Left cardiac atrium (tissue), 4 donors: ENCODE measurements at regions not wholly inside any gene's neighbourhood (a gene's known extent, or its start where the extent isn't known, plus 50 kb on each side); places are given as distances from the start of the nearest gene placed in this dataset.
A peak's percentile ranks its signal among the peaks of the same experiment; 100 is the strongest.

Experiments
- ATAC-seq, 2 donors: fragments of 200-7000 bp; cut with Tn5 transposase; one replicate each; pipeline ENCODE4 v1.9.1; 2020; ENCODE audit warnings: mild to moderate bottlenecking in 2 of 2, moderate library complexity in 2 of 2
- DNase-seq: peaks from one replicate; pipeline ENCODE4 v3.0.0-alpha.2; 2020
- intact Hi-C, 2 donors: fragments of 100-400 bp; cut with DNase I; formaldehyde crosslinking; loops; one replicate each; pipeline versions ENCODE4 v1.14.1 to v1.15.1; 2022 to 2023
- donor health status: DM: no; HTN: yes; CAD: no.
- donor health status: DM: no; HTN: yes; CAD: no; lungs with severe emphysema.
- donor health status: DM: yes; HTN: yes; CAD: no.
- donor health status: Dilated cardiomyopathy.

DNA sequence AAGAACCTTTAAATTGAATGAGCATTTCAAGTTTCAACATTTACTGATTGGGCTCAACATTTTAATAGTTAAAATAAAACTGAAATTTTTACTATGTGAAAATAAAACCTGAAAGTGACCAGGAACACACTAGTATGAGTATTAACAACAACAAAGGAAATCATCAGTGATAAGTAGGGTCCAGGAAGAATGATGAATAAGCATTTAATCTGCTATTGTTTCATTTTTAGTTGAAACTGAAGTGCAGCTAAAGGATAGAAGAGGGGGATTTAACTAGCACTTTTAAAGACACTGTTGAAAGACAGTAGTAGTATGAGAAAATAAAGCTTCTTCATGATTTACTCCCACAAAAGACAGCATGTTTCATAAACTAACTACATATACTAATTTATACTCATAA is 250.9 kb upstream of the IPO5 start:
- DNase-seq (no peak), ATAC-seq (no peak)
- intact Hi-C loops: no loop called here

DNA sequence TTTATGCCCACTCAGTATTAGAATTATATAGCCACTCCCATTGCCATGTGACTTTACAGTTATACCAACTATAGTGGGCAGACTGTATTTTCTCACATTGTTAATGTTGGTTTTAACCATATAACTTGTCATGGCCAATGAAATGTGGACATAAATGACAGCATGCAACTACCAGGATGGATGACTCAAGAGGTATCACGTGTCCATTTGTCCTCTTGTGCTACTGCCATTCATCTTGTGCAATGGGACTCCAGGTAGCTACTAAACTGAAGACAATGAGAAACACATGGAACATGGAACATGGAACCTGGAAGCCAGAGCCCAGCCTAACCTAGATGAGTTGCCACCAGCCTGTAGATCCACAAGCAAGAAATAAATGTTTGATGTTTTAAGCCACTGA is 242.7 kb upstream of the IPO5 start:
- DNase-seq (no peak), ATAC-seq (no peak)
- intact Hi-C loops: no loop called here

DNA sequence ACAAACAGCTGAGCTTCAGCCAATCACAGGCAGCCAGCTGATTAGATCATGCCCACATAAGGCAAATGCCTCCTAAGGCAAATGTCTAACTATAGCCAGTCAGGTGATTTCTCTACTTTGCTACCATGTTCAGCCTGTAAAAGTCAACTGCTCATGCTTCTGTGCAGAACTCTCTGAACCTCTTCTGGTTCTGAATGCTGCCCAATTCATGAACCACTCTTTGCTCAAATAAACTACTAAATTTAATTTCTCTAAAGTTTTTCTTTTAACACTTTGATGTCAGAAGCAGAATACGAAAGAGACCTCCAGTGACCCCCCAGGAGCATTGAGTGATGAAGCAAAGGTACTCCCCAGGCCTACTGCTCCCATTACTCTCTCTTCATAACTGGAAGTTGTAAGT is 240.7 kb upstream of the IPO5 start:
- intact Hi-C loops: no loop called here
- DNase-seq (no peak), ATAC-seq (no peak)

DNA sequence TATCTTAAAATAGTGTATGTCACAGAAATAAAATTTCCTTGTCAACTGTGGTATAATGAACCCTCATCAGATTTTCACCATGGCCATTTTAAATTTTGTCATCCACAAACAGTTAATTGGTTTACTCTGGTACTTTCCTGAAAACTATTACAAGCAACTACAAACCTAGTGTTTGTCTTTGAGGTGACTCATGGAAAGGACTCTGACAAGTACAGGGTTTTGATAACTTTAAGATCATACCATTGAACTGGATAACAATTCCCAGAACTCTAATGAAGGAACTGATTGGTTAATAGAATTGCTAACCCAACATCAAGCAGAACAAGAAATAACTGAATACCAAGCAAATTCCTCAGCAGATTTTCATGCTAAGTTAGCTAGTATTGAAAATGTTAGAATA is 237.7 kb upstream of the IPO5 start:
- DNase-seq (no peak), ATAC-seq (no peak)
- intact Hi-C loops: no loop called here

DNA sequence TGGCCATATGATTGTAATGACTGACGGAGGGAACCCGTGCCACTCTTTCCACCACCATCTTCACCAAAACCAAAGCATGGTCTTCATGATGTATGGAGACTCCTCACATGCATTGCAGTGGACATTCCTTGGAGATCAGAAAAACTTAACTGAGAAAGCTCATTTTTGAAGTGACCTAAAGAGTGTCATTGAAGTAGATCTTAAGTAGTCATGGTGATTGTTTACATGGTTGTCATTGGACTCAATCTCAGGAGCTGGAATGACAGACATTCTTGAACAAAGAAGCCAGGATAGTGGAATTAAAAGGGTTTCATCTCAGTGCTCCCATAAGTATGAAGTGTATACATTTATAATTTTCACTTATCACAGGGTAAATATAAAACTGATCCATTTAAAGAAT is 236.7 kb upstream of the IPO5 start:
- DNase-seq (no peak), ATAC-seq (no peak)
- intact Hi-C loops: no loop called here

DNA sequence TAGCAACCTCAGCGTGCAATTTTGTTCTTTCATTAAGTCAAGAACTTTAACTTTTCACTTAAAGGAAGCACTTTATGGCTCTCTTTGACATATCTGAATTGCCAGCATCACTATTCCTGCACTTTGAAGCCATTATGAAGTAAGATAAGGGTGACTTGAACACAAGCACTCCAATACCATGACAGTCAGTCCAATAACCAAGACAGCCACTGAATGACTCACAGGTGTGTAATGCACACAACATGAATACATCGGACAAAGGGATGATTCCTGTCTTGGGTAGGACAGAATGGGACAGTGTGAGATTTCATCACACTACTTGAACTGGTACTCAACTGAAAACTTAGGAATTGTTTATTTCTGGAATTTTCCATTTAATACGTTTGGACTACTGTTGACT is 233.7 kb upstream of the IPO5 start:
- DNase-seq (no peak), ATAC-seq (no peak)
- intact Hi-C loops: no loop called here

DNA sequence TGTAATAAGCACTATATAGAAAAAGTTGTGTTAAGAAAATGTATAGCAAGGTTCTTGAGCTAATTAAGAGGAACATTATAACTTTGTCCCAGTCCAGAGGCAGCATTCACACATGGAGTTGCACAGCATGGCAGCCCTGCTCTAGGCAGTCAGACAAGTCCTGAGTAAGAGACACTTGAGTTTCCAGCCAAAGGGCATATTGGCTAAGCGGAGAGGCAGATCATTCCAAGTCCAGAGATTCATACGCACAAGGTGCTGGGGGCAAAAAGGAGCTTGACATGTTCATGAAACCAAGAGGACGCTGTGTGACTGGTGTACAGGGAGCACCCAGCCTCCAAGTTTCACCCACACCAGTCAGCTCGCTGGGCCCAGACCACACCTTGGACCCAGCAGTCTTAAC is 232.6 kb upstream of the IPO5 start:
- DNase-seq (no peak), ATAC-seq (no peak)
- intact Hi-C loops: no loop called here

DNA sequence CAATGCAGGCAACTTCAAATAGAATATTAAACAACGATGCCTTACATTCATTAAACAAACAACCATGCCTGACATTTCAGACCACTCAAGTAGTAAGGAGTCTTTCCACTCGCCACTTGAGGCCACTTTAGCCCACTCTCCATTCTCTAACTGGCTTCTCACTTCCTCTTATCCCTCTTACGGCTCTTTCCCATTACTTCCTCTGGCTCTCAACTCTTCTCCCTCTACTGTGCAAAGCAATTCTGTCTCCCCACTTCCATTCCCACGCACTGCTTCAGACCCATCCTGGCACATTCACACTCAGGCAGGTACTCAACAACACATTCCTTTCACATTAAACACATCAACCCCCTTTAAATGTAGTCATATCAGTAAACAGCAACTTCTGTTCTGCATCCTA is 229.8 kb upstream of the IPO5 start:
- intact Hi-C loops: no loop called here

DNA sequence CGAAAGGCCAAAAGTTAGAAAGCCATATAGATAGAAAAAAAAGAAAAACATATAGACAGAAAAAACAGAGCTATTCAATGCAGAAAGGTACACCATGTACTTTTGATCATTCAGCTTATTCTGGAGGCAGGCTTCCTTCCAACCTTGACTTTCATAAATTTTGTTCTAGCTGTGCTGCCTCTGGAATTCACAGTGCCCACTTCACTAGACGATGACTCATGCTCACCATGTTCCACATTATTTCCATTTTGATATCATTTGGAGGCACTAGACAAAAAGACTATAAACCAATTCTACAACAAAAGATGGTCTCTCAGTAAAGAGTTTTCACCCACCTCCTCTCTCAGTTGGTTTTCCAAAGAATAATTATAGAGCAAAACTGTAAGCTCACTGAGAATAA is 229.0 kb upstream of the IPO5 start:
- ATAC-seq: peak in 1 of 2 donors; percentile 25
- no peak for DNase-seq
- intact Hi-C loops: no loop called here

More for the DNA sequence above, 229.8 kb upstream of the IPO5 start:
- ATAC-seq (peak in 1 of 2 donors; percentile 59), DNase-seq (no peak)

DNA sequence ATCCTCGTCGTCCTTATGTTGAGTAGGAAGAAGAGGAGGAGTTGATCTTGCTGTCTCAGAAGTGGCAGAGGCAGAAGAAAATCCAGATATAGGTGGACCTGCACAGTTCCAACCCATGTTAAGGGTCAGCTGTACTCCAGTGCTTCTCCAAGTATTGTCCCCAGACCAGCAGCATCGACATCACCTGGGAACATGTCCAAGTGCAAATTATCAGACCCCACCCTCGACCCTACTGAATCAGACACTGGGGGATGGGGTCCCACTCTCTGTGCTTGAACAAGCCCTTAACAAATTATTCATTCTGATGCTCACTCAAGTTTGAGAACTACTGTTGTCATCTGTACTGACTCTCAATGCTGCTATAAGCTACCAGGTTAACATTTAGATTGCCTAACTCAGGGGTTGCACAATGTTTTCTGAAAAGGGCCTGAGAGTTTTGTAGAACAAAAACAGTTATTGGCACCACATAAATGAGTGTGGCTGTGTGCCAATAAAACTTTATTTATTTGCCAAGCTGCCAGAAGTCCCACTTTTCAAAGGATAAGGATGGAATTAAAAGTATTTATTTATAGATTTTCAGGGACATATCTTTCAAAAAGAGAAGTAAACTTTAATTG is 226.7 kb upstream of the IPO5 start:
- intact Hi-C loops: no loop called here
- peak; percentile 53 to 66 for ATAC-seq

DNA sequence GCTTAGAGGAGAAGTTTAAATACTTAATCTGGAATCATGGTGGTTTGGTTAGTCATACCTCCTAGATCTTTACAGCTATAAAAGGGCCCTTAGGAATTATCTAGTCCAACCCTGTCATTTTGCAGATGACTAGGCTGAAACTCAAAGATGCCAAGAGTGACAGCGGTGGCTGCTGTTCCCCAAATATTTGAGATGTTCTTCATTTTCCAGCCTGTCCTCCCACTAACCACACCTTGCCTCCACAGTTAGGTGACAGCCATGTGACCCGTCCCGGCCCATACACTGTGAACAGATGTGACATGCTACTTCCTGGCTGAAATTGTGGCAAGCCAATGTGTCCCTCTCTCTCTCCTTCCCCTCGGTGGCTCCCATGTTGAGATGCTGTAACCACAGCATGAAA is 225.5 kb upstream of the IPO5 start:
- intact Hi-C loops: no loop called here
- ATAC-seq: no peak
- no peak for DNase-seq

More for the DNA sequence above, 226.7 kb upstream of the IPO5 start:
- DNase-seq: no peak

DNA sequence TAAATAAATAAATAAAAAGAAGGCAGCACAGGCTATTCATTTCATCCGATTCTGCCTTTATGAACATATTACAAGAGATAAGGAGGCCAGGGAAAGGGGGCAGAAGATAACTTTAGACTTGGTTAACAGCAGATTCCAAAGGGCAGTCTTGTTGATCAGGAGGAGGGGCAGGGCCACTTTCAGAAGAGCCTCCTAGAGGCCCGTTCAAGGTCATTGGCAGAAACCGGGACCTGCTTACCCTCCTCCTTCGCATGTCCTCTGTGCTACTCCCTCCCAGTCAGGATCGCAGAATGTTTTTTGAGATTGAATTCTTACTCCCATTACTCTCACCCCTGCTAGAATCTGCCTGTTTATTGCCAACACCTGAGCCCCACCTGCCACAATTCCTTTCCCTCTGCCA is 217.0 kb upstream of the IPO5 start:
- DNase-seq (no peak), ATAC-seq (no peak)
- intact Hi-C loops: no loop called here

DNA sequence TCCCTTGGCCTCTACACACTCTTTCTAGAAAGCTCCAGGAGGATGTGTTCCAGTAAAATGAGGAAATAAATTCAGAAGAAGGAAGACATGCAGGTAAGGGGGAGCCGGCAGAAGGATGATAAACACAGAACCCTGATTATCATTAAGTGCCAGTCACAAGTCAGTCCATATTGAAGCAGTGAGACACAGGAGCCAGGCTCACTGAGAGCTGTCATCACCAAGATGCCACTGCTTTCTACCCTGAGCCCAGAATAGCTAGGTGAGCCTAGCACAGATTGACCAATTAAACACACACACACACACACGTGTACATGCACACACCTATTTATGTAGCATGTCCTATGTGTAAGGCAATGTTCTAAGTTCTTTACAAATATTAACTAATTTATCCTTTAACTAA is 211.4 kb upstream of the IPO5 start:
- no peak for DNase-seq
- intact Hi-C loops: no loop called here
- ATAC-seq: no peak

DNA sequence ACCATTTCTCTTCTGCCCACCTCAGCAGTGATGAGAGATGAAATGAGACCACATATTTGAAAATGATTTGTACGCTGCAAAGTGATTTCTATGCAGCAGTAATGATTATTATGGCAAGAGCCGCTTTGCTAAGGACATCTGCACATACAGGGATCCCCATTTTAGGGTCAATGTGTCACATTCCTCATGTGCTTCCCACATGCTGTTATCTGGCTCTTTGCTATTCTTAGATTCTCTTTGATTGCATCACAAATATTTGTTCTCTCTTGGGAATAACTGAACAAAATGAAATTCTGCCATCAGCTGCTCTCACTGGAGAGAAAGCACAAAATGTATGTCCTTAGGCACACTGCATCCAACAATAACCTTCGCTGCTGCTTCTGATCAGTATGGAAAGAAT is 209.5 kb upstream of the IPO5 start:
- peak in 1 of 2 donors; percentile 57 for ATAC-seq
- no peak for DNase-seq
- intact Hi-C loops: no loop called here

DNA sequence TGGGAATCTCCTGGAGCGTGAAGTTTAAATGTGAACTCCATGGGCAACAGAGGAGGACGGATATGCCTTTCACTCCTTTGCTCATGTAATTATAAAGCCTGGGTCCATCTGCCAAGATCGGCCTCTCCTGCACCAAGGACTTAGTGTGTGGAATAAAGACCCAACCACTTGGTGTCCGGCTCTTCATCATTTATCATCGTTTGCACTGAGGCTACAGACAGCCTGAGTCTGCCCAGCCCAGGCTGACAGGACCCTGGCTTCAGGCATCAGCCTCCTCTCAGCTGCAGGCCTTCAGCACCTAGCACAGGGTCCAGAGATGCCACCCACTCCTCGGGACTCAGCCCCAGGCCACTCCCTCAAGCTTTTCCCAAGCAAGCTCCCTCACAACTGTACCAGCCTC is 206.8 kb upstream of the IPO5 start:
- ATAC-seq (no peak), DNase-seq (no peak)
- intact Hi-C loops: no loop called here

DNA sequence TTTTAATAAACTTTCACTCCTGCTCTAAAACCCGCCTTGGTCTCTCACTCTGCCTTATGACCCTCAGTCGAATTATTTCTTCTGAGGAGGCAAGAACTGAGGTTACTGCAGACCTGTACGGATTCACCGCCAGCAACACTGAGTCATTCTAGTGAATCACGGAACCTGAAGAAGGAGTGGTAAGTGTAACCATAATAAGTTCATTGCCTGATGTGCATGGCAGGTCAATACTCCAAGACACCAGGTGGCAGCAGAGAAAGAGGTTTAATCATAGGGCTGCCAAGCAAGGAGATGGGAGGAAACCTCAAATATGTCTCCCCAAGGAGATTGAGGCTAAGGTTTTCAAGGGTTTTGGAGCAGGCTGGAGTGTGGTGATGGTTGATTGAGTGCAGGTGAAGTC is 204.3 kb upstream of the IPO5 start:
- intact Hi-C loops: no loop called here
- no peak for DNase-seq
- ATAC-seq: no peak

DNA sequence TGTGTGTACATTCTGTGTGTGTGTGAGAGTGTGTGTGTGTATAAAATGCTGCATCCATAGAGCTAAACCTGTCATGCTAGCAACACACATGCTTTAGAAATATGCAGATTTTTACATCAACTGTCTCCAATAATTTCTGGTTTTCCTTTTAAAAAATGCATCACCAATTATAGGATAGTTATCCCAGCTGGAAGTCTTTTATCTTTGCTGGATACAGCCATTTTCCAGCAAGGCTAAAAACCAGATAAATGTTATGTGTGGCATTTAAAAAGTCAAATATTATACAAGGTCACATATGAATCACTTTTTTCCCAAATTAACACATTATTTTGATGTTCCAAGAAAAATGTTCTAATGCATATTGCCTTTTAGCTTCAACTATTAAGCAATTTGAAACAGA is 202.0 kb upstream of the IPO5 start:
- ATAC-seq (no peak), DNase-seq (no peak)
- intact Hi-C loops: no loop called here

DNA sequence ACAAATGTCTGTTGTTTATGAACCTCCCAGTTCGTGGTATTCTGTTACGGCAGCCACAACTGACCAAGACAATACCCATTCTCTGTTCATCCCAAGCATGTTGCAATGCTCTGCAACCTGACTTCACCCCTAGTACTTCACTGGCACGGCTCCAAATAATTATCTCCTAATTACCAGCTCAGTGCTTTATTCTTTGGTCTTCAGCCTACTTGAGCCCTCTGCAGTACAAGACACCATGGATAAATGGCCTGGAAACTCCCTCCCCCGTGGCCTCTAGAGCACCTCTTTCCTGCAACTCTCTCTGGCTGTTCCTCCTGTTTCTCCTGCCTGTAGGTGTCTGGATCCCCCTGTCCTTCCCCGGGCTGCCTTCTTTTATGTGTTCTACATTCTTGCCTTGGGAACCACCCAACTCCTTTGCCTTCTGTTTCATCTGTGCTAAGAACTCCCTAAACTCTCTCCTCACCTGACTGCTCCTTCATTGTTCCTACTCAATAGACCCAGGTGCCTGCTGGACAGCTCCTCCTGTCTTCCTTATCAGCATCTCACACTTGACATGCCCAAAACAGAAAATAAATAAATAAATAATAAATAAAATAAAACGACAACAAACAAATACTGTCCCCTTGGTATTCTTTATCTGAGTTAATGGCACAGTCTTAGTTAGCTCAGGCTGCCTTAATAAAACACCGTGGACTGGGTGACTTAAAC is 200.4 kb upstream of the IPO5 start:
- DNase-seq: no peak
- intact Hi-C loops: no loop called here
- no peak for ATAC-seq

DNA sequence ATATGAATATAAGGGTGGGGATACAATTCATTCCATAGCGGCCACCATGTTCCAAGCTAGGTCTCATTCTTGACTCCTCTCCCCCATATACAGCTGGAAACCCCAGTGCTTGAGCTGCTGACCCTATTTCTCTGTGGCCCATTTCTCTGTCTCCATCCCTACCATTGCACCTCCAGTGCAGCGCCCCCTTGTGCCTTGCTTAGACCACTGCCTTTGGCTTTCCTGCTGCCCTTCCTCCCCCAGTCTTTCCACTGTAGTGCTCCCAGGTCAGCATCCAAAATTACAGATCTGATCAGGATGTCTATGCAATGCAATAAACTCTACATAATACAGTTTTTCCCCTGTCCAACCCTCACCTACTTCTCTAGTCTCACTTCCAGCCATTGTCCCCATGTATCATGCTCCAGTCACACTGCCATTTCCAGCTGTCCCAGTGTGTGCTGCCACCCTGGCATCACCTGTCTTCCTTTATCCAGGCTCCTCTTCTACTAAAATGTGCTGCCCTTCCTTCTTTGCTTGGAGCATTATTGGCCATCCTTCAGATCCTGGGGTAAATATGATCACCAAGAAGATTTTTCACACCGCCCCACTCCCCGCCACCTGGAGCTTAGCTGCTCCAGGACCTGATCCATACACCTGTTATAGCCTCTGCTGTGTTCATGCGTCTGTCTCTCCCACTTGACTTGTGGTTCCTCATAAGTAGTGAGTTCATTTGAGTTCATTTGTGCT is 199.4 kb upstream of the IPO5 start:
- DNase-seq (no peak), ATAC-seq (no peak)
- intact Hi-C loops: no loop called here

DNA sequence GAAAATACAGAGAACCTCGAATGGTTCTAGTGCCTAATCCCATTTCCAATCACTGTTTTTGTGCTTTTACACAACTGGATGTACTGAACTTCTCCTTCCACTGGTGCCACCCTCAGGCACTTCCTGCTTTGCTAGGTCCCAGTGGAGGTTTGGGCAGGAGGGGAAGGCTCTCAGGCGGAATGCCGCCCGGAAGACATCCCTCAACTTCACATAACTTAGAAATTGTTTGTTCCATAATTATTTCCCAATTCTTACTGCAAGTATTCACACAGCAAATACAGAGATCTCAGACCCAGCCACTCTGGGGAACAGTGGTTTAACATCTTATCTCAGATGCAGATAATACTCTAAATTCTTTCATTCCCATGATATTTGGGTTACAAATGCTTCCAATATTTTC is 195.7 kb upstream of the IPO5 start:
- intact Hi-C loops: no loop called here
- ATAC-seq: peak; percentile 90 to 91

DNA sequence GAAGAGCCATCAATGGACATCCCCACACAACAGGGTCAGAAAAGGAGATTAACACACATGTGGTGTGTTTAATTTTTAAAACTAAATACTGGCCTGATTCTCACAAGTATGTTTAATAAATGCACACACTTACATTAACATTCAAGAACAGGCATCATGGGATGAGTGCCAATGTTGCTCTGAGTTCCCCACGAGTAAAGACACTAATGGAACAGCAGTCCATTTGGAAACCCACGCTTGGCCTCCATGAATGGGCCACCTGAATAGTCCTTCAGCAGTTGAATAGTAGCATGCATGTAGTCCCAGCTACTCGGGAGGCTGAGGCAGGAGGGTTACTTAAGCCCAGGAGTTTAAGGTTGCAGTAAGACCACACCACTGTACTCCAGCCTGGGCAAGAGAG is 195.2 kb upstream of the IPO5 start:
- intact Hi-C loops: no loop called here
- ATAC-seq (peak; percentile 58 to 72), DNase-seq (peak; percentile 39)

More for the DNA sequence above, 195.7 kb upstream of the IPO5 start:
- peak; percentile 41 for DNase-seq
